RPMI7951 (cell line): ENCODE measurements at regions not wholly inside any gene's neighbourhood (a gene's known extent, or its start where the extent isn't known, plus 50 kb on each side); places are given as distances from the start of the nearest gene placed in this dataset.
"Not testable (repeated sequence)": the region's sequence is repeated elsewhere in the genome, so short reads cannot be mapped to it uniquely, and the experiment has no call there.

Experiments
- DNase-seq: peaks from one replicate; pipeline ENCODE4 v3.0.0-alpha.2; 2012; ENCODE audit warnings: low read depth

GRCh38 chr2:90293806-90294205 lies 1602.3 kb downstream of the RPIA start:
- DNase-seq: not testable (repeated sequence)

DNA sequence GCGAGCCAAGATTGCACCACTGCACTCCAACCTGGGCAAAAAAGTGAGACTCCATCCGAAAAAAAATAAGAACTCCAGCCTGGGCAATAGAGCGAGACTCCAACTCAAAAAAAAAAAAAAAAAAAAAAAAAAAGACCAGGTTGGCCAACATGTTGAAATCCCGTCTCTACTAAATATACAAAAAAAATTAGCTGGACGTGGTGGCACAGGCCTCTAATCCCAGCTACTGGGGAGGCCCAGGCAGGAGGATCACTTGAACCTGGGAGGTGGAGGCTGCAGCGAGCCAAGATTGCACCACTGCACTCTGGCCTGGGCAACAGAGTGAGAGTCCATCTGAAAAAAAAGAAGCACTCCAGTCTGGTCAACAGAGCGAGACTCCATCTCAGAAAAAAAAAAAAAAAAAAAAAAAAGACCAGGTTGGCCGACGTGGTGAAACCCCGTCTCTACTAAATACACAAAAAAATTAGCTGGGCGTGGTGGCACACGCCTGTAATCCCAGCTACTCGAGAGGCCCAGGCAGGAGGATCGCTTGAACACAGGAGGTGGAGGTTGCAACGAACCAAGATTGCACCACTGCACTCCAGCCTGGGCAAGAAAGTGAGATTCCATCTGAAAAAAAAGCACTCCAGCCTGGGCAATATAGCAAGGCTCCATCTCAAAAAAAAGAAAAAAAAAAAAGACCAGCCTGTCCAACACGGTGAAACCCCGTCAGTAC lies 1603.7 kb downstream of the RPIA start:
- DNase-seq: not testable (repeated sequence)

DNA sequence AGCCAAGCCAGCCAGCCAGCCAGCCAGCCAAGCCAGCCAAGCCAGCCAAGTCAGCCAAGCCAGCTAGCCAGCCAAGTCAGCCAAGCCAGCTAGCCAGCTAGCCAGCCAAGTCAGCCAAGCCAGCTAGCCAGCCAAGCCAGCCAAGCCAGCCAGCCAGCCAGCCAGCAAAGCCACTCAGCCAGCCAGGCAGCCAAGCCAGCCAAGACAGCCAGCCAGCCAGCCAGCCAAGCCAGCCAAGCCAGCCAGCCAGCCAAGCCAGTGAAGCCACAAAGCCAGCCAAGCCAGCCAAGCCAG lies 1605.0 kb downstream of the RPIA start:
- not testable (repeated sequence) for DNase-seq

DNA sequence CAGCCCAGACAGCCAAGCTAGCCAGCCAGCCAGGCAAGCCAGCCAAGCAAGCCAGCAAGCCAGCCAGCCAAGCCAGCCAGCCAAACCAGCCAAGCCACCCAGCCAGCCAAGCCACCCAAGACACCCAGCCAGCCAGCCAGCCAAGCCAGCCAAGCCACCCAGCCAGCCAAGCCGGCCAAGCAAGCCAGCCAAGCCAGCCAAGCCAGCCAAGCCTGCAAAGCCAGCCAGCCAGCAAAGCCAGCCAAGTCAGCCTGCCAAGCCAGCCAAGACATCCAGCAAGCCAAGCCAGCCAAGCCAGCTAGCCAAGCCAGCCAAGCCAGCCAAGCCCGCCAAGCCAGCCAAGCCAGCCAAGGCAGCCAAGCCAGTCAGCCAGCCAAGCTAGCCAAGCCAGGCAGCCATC lies 1606.2 kb downstream of the RPIA start:
- not testable (repeated sequence) for DNase-seq

GRCh38 chr2:90298126-90298755 lies 1606.8 kb downstream of the RPIA start:
- not testable (repeated sequence) for DNase-seq

DNA sequence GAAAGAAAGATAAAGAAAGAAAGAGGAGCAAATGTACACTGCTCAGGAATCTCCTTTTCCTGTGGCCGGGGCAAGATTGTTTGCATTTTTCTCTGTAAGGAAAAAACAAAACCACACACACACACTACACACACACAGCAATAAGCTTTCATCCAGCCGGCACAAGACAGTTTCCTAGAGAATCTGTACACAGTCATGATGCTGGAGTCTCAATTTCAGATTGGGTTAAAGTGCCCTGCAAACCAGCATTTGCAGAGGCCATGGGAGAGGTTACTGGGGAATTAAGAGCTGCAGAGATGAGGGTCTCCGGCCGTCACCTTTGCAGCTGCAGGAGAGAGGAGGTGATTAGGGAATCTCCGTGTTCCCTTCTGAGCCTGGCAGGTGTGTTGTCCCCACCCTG lies 1607.5 kb downstream of the RPIA start:
- DNase-seq: not testable (repeated sequence)

DNA sequence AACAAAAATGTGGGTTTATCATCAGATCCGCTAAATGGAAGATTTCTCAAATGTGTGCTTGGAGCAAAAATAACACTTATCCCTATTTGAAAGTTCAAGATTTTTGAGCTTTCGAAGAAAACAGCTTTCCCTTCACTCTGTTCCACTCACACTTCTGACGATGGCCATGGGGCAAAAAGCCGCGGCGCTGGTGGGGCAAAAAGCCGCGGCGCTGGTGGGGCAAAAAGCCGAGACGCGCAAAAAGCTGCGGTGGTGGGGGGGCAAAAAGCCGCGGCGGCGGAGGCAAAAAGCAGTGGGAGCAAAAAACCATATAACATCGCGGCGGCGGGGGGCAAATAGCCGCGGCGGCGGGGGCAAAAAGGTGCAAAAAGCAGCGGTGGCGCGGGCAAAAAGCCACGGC lies 1631.5 kb downstream of the RPIA start:
- not testable (repeated sequence) for DNase-seq

- not testable (repeated sequence) for DNase-seq
These were observed 1632.4 kb downstream of the RPIA start for GRCh38 chr2:90323612-90324558.

DNA sequence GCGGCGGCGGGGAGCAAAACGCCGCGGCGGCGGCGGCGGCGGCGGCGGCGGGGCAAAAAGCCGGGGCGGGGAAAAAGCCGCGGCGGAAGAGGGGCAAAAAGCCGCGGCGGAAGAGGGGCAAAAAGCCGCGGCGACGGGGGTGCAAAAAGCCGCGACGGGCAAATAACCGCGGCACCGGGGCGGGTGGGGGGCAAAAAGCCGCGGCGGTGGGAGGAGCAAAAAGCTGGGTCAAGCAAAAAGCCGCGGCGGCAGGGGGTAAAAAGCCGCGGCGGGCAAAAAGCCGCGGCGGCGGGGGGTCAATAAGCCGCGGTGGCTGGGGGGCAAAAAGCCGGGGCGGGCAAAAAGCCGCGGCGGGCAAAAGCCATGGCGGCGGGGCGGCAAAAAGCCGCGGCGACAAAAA lies 1633.2 kb downstream of the RPIA start:
- DNase-seq: not testable (repeated sequence)

DNA sequence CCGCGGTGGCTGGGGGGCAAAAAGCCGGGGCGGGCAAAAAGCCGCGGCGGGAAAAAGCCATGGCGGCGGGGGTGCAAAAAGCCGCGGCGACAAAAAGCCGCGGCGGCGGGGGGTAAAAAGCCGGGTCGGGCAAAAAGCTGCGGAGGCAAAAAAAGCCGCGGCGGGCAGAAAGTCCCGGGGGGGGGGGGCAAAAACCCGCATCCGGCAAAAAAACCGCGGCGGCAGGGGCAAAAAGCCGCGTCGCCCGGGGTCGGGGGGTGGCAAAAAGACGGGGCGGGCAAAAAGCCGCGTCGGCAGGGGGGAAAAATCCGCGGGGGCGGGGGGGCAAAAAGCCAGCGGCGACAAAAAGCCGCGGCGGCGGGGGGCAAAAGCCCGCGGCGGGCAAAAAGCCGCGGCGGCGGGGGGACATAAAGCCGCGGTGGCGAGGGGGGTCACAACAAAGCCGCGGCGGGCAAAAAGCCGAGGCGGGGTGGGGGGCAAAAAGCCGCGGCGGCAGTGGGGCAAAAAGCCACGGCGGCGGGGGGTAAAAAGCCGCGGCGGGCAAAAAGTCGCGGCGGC lies 1634.4 kb downstream of the RPIA start:
- DNase-seq: not testable (repeated sequence)

DNA sequence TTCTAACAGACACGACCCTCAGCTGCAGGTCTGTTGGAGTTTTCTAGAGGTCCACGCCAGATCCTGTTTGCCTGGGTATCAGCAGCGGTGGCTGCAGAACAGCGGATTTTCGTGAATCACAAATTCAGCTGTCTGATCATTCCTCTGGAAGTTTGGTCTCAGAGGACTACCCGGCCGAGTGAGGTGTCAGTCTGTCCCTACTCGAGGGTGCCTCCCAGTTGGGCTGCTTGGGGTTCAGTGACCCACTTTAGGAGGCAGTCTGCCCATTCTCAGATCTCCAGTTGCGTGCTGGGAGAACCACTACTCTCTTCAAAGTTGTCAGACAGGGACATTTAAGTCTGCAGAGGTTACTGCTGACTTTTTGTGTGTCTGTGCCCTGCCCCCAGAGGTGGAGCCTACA lies 1664.1 kb downstream of the RPIA start:
- not testable (repeated sequence) for DNase-seq

- DNase-seq: not testable (repeated sequence)
These were observed 1667.9 kb downstream of the RPIA start for GRCh38 chr2:90359344-90359743.

DNA sequence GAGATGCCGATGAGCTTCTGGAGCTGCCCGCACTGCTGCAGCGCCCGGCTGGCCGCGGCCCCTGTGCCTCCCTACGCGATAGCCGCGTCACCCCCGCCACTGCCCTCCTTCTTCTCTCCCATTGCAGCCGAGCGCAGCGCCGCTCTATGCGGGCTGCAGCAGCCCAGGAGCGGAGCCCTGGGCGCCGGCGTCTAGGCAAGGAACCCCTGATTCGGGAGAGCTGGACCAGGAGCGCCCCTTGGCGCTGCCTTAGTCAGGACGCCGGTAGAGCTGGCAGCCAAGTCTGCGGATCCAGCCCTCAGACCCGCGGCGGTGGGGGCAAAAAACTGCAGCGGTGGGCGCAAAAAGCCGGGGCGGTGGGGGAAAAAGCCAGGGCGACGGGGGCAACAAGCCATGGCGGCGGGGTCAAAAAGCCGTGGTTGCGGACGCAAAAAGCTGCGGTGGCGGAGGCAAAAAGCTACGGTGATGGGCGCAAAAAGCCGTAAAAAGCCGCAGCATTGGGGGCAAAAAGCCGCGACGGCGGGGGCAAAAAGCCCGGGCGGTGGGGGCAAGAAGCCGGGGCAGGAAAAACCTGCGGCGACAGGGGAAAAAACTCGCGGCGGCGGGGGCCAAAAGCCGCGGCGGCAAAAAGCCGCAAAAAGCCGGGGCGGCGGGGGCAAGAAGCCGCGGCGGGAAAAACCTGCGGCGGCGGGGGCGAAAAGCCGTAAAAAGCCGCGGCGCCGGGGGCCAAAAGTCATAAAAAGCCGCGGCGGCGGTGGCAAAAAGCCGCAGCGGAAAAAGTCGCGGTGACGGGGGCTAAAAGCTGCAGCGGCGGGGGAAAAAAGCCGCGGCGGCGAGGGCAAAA lies 1668.6 kb downstream of the RPIA start:
- not testable (repeated sequence) for DNase-seq

GRCh38 chr2:90360731-90361035 lies 1669.2 kb downstream of the RPIA start:
- DNase-seq: not testable (repeated sequence)
